Activated naive CD4-positive, alpha-beta T cell (primary cell): ENCODE measurements at regions not wholly inside any gene's neighbourhood (a gene's known extent, or its start where the extent isn't known, plus 50 kb on each side); places are given as distances from the start of the nearest gene placed in this dataset.

Experiments used
- DNase-seq, 4 experiments: peaks; one replicate each; lab custom pipeline; 2025; lab: John Stamatoyannopoulos, UW

GRCh38 chr16:86683441-86684194 is 105.3 kb downstream of the FOXL1 start:
- no peak for DNase-seq

- DNase-seq, result no peak
These were observed 106.7 kb downstream of the FOXL1 start for GRCh38 chr16:86685076-86685475.

GRCh38 chr16:86690970-86691369 is 112.6 kb downstream of the FOXL1 start:
- DNase-seq, result no peak

- no peak for DNase-seq
These were observed 114.1 kb downstream of the FOXL1 start for GRCh38 chr16:86692426-86692825.

GRCh38 chr16:86693033-86693432 is 114.7 kb downstream of the FOXL1 start:
- DNase-seq, result no peak

- no peak for DNase-seq
These were observed 119.4 kb downstream of the FOXL1 start for GRCh38 chr16:86697715-86698114.

- no peak for DNase-seq
These were observed 121.9 kb downstream of the FOXL1 start for GRCh38 chr16:86700046-86700945.

GRCh38 chr16:86701286-86701975 is 123.1 kb downstream of the FOXL1 start:
- no peak for DNase-seq

GRCh38 chr16:86702824-86703588 is 124.7 kb downstream of the FOXL1 start:
- no peak for DNase-seq

- DNase-seq, result no peak
These were observed 126.2 kb downstream of the FOXL1 start for GRCh38 chr16:86704516-86704915.

- no peak for DNase-seq
These were observed 128.4 kb downstream of the FOXL1 start for GRCh38 chr16:86706726-86707125.

GRCh38 chr16:86707171-86707570 is 128.8 kb downstream of the FOXL1 start:
- DNase-seq, result no peak

- no peak for DNase-seq
These were observed 129.2 kb downstream of the FOXL1 start for GRCh38 chr16:86707581-86707980.

GRCh38 chr16:86708431-86708830 is 130.1 kb downstream of the FOXL1 start:
- DNase-seq, result no peak

- DNase-seq, result no peak
These were observed 130.8 kb downstream of the FOXL1 start for GRCh38 chr16:86709103-86709502.

- no peak for DNase-seq
These were observed 131.7 kb downstream of the FOXL1 start for GRCh38 chr16:86709902-86710601.

- DNase-seq, result no peak
These were observed 132.2 kb downstream of the FOXL1 start for GRCh38 chr16:86710602-86710950.

- no peak for DNase-seq
These were observed 134.0 kb downstream of the FOXL1 start for GRCh38 chr16:86712158-86713009.

- DNase-seq, result no peak
These were observed 134.8 kb downstream of the FOXL1 start for GRCh38 chr16:86713021-86713631.

GRCh38 chr16:86714166-86714565 is 135.8 kb downstream of the FOXL1 start:
- DNase-seq, result no peak
